GM21381 (cell line): ENCODE measurements at regions not wholly inside any gene's neighbourhood (a gene's known extent, or its start where the extent isn't known, plus 50 kb on each side); places are given as distances from the start of the nearest gene placed in this dataset.

Experiments
- ATAC-seq: cut with Tn5 transposase; IDR thresholded peaks from one replicate; pipeline ENCODE4 v1.9.1; 2021; ENCODE audit warnings: mild to moderate bottlenecking, moderate library complexity; ENCODE audit not compliant: unreplicated experiment

DNA sequence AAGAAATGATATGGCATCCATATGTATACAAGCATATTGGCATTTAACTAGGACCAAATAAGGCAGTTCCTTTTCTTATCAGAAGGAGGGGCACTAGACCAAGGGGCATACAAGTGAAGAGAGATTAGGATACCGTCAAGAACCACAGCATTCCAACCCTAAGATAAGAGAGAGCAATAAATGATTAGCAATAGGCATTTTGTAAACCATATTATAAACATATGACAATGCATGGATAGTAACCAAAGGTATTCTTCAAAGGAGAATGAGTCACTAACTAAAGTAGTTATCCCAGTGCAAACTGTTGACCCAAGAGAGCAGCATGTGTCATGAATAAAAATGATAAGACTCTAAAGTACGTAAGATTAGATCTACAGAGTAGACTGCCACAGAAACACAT is 500.9 kb upstream of the HTR2A start:
- ATAC-seq: no peak

GRCh38 chr13:47396915-47397314 is 500.1 kb upstream of the HTR2A start:
- ATAC-seq: no peak

DNA sequence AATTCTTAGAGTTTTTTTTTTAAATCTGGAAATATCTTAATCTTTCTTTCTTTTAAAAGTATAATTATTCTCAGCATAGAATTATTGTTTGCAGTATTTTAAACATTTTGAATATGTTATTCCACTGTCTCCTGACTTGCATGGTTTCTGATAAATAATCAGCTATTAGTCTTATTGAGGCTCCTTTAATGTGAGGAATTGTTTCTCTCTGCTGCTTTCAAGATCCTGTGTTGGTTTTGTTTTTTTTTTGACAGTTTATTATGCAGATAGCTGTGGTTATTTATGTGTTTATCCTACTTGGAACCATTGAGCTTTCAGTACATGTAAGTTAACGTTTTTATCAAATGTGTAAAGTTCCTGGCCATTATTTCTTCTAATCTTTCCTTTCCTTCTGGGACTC is 477.9 kb upstream of the HTR2A start:
- ATAC-seq: no peak

GRCh38 chr13:47372751-47373150 is 475.9 kb upstream of the HTR2A start:
- no peak for ATAC-seq

GRCh38 chr13:47351798-47352197 is 454.9 kb upstream of the HTR2A start:
- no peak for ATAC-seq

- ATAC-seq: no peak
These were observed 453.7 kb upstream of the HTR2A start for GRCh38 chr13:47350334-47351124.

DNA sequence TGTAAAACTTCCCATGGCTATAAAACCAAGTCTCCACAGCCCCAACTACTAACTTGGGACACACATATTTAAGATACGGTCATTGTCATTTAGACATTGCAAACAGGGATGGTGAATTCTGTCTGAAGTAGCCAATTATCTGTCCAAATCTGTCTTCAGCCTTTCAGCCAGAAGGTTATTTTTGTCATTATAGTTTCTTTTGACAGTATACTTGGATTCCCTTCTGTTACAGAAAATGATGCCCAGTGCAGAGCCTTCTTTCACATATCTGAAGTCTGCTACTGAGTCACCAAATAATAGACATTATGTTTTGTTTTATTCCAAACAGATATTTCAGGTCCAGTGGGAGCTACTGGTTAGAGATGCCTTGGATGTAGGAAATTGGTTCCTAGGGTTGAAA is 452.4 kb upstream of the HTR2A start:
- ATAC-seq: no peak

GRCh38 chr13:47337781-47338507 is 441.1 kb upstream of the HTR2A start:
- no peak for ATAC-seq

GRCh38 chr13:47334173-47334572 is 437.3 kb upstream of the HTR2A start:
- ATAC-seq: no peak

DNA sequence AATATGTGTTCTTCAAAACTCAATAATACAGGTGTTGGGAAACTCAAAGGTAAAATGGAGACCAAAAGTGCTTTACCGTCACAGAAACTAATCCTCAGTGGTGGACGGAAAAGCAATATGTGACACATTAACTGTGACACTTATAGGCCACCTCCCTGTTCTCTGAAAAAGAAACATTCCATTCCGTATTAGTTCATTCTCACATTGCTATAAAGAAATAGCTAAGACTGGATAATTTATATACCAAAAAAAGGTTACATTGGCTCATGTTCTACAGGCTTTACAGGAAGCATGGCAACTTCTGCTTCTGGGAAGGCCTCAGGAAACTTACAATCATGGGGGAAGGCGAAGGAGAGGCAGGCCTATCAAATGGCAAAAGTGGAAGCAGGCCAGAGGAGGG is 435.3 kb upstream of the HTR2A start:
- no peak for ATAC-seq

GRCh38 chr13:47330031-47330430 is 433.2 kb upstream of the HTR2A start:
- no peak for ATAC-seq

- no peak for ATAC-seq
These were observed 431.0 kb upstream of the HTR2A start for GRCh38 chr13:47327861-47328260.

DNA sequence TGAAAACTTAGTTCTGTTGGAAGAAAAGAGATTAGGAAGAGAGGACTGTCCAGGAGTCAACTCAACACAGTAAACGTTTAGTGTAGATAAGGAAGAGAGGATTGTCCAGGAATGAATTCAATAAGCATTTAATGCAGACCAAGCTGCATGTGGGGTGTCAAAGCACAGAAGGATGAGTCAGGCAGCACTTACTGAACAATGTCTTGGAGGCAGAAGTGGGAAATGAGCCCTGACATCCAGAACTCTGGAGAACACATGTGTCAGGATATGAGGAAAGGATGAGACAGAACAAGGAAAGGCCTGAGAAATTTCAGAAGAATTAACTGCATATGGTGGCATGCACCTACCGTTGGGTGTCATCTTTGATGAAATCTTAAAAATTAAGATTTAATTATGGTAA is 429.2 kb upstream of the HTR2A start:
- ATAC-seq: no peak

GRCh38 chr13:47317356-47317755 is 420.5 kb upstream of the HTR2A start:
- ATAC-seq: no peak

- no peak for ATAC-seq
These were observed 413.5 kb upstream of the HTR2A start for GRCh38 chr13:47310401-47310800.

- ATAC-seq: no peak
These were observed 410.1 kb upstream of the HTR2A start for GRCh38 chr13:47306991-47307390.

- no peak for ATAC-seq
These were observed 406.8 kb upstream of the HTR2A start for GRCh38 chr13:47303626-47304025.

- ATAC-seq: no peak
These were observed 402.5 kb upstream of the HTR2A start for GRCh38 chr13:47299304-47299703.

DNA sequence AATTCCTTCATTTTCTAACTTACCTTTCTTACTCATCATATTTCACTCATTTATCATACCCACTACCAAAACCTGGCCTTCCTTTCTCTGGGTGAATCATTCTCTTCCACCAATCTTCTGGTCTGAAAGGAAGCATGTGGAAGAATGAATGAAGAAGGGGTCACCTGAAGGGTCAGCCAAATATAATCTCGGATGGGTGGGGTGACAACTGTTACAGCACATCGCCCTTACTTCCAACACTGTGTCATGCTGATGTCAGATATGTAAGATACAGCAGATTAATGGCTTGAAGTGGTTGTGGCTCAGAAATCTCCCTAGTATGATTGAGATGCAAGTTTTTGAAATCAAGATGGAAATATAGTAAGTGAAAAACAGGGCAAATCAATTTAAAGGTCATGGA is 401.7 kb upstream of the HTR2A start:
- no peak for ATAC-seq

DNA sequence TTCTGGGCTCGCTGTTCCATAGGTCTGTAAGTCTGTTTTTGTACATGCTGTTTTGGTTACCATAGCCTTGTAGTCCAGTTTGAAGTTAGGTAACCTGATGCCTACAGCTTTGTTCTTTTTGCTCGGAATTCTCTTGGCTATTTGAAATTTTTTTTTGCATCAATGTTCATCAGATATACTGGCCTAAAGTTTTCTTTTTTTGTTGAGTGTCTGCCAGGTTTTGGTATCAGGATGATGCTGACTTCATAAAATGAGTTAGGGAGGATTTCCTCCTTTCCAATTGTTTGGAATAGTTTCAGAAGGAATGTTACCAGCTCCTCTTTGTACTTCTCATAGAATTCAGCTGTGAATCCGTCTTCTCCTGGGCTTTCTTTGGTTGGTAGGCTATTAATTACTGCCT is 397.8 kb upstream of the HTR2A start:
- ATAC-seq: no peak

DNA sequence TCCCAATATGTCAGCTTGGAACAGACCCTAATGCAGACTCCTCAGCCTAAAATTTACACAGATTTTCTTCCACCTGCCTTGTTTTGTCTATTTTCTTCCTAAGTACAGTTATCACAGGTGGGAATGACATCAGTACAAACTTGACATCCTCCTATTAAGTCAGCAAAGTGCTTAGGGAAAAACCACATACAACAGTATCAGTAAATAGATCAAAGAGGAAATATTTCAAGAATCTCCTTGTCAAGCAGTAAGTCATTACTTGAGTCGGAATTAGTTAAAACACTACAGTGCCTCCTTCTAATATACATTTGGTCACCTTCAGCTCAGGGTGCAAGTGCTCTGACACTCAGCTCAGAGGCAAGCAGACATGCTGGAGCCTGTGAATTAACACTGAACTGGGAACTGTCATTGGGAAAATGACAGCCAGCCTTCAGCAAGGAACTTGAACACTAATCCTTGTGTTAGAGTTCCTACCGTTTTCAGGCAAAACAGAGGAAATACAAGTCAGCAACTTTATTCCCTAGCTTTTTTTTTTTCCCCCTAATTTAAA is 394.3 kb upstream of the HTR2A start:
- ATAC-seq: no peak

DNA sequence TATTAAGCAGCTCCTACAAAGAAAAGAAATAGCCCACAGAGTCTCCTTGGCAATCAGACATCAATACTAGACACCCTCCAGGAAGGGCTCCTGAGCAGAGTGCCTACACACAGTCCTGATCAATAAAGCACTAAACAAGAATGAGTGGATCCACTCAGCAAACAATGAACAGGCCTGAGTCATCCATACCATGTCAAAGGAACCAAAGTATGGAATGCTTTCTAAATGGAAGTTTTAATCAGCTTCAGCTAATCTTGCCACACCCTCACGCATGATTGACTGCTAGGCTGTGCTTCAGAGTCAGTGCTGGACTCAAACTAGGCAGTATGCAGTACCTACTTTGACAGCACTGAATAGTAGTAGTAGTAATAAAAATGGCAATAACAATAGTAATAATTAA is 392.7 kb upstream of the HTR2A start:
- no peak for ATAC-seq
